ENCODE measurements at regions not wholly inside any gene's neighbourhood (a gene's known extent, or its start where the extent isn't known, plus 50 kb on each side); places are given as distances from the start of the nearest gene placed in this dataset.

- TF ChIP-seq CREB5 (CRISPR knock-in tag; IDR thresholded peaks at IDR 0.05; ENCODE audit: low read depth): no peak
- no peak for TF ChIP-seq ZNF70 (CRISPR knock-in tag; IDR thresholded peaks at IDR 0.05)
- no peak for TF ChIP-seq ISL1 (CRISPR knock-in tag; IDR thresholded peaks at IDR 0.05)
These were observed 123.4 kb upstream of the CTNNA2 start for GRCh38 chr2:79389481-79389880.
